B cell (primary cell): ENCODE measurements at regions not wholly inside any gene's neighbourhood (a gene's known extent, or its start where the extent isn't known, plus 50 kb on each side); places are given as distances from the start of the nearest gene placed in this dataset.

Experiments
- EZH2 ChIP-seq: IDR thresholded peaks from 2 replicates; pipeline ENCODE4 v1.6.1; 2012; ENCODE audit warnings: borderline replicate concordance, low read depth, mild to moderate bottlenecking, moderate library complexity, low read length; ENCODE audit not compliant: insufficient read depth, poor library complexity, severe bottlenecking
- TF ChIP-seq, protein P1 (sequence below): fragments of 200-600 bp; IDR thresholded peaks from one replicate; pipeline ENCODE4 v1.8.0; 2022; ENCODE audit warnings: antibody characterized with exemption, mild to moderate bottlenecking

DNA sequence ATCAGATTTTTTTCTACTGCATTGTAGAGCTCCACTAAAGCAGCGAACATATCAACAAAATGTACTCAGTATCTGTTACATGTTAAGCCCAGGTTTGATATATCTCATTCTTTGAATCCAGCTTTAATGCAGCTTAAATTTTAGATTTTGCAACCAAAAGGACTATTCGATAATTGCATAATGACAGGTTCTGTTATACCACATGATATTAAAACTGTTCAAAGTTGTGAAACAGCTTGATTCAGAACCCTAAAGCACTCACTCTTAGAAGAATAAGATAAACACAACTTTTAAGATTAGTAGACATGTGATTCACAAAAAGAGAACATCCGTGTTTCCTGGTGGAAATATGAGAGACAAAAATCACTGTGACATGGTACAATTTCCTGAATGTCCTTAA lies 427.9 kb downstream of the CDH11 start:
- TF ChIP-seq, protein P1, sequence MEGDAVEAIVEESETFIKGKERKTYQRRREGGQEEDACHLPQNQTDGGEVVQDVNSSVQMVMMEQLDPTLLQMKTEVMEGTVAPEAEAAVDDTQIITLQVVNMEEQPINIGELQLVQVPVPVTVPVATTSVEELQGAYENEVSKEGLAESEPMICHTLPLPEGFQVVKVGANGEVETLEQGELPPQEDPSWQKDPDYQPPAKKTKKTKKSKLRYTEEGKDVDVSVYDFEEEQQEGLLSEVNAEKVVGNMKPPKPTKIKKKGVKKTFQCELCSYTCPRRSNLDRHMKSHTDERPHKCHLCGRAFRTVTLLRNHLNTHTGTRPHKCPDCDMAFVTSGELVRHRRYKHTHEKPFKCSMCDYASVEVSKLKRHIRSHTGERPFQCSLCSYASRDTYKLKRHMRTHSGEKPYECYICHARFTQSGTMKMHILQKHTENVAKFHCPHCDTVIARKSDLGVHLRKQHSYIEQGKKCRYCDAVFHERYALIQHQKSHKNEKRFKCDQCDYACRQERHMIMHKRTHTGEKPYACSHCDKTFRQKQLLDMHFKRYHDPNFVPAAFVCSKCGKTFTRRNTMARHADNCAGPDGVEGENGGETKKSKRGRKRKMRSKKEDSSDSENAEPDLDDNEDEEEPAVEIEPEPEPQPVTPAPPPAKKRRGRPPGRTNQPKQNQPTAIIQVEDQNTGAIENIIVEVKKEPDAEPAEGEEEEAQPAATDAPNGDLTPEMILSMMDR: no peak
- no peak for TF ChIP-seq EZH2
